Ureter (tissue), 1 donor: ENCODE measurements at regions not wholly inside any gene's neighbourhood (a gene's known extent, or its start where the extent isn't known, plus 50 kb on each side); places are given as distances from the start of the nearest gene placed in this dataset.

Source experiments
- DNase-seq: peaks from one replicate; pipeline ENCODE4 v3.0.0-alpha.2; 2020; ENCODE audit warnings: low spot score
- donor health status: DM: yes; HTN: yes; CAD: no.

DNA sequence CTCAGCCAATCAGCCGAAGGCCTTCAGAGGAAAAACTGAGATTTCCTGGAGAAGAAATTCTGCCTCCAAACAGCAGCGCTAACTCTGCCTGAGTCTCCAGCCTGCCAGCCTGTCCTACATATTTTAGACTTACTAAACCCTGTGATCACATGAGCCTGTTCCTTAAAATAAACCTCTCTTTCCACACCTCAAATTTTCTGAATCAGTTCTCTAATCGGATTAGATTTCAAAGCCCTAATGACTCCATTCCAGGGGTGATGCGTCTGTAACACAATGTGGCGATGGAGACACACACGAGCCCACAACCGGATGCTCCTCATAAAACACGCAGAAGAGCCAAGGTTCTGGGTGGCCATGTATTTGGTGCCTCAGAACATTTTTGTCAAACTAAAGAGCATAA is 1371.2 kb downstream of the BRD1 start:
- no peak for DNase-seq

DNA sequence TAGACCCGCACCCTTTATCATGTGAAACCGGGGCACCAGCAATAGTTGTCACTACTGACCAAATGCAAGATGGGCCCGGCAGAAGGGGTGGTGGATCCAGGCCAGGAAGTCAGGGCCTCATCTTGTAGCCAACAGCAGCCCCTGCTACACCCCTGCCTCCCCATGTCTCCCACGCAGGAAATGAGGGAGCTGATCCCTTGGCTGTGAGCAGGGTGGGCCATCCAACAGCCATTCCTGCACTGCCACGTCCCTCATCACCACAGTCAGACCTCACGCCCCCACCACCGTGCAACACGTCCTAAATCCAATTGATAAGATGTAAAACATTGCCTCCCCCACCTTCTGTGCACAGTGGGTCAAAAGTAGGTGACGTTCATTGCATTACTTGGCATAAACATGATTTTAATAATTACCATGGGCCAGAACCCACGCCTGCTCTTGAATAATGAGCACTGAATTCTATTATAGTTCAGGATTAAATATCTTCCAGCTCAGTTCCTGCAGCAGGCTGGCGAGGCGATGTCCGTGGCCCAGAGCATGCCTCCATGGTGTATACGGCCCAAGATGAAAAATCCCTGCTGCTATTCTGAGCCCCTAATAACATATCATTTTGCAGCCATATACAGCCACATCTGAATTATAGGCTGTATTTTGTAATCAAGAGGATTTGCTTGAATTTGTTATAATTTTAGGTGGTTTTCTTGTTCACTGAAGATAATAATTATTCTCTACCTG is 1373.8 kb downstream of the BRD1 start:
- DNase-seq: no peak

DNA sequence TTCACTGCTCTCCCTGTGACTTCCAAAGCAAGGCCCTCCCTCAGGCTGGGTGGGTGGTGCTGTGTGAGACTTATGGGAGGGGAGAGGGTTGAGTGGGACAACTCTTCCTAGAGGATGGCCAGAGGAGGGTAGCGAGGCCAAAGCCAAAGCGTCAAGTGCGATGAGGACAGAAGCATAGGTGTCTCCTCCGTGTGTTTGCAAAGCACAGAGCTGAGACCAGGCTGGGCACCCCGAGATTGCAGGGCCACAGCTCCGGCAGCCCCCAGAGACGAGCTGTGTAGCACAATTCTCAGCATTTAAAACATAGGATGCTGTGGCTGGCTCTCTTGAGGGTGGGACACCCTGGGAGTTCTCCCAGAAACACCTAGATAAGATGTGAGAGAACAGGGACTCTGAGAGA is 1374.5 kb downstream of the BRD1 start:
- no peak for DNase-seq

DNA sequence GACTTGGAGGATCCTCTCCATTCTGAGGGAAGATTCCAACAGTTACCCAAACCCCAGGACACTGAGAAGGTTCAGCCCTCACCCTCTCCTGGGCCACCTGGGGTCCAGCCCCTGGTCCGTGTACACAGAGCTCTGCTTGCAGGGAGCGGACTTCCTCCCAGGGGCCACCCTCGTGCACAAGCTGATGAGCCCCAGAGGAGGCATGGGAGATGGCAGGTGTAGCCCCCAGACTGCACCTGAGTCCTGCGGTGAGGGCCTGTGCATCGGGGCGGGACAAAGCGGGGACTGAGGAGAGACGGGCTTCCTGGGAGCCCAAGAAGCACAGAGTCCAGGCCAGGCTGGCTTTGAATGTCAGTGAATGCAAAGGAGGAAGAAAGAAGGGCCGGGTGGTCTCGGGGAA is 1374.9 kb downstream of the BRD1 start:
- no peak for DNase-seq

DNA sequence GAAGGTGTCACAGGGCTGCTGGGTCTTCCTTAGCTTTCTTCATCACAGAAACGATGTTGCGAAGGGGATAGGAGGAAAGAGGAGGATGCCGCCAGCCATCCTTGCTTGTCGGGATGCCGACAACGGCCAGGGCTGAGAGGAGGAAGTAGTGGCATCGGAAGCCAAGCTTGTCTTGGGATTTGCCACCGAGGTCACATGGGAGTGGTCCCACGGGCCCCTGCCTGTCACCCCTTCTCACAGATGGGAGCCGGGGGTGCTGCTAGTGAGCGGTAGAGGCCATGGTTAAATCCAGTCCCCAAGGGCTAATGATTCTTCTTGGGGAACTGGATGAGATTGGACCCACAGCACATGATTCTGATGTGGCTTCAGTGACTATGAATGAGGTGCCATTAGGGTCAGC is 1375.8 kb downstream of the BRD1 start:
- no peak for DNase-seq

DNA sequence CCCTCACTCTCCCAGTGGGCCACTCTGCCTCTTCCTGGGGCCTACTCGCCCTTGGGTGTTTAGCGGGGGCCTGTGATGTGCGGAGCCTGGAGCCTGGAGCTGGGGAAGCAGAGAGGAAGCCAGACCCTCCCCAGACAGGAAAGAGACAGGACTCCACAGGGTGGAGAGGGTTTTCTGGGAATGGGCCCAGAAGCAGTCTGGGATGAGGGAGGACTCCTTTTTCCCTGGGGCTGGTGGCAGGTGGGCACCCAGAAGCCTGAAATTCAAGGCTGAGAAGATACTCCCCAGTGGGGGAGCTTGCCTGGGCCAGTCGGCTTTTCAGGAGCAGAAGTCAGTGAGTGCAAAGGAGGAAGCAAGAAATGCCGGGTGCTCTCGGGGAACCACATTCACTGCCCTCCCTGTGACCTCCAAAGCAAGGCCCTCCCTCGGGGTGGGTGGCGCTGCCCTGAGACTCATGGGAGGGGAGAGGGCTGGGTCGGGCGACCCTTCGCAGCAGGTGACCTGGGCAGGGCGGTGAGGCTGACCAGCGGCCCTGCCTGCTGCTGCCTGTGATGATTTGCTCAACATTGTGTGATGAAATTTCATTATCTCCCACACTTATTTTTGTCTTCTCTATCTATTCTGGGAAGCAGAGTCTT is 1377.4 kb downstream of the BRD1 start:
- no peak for DNase-seq

DNA sequence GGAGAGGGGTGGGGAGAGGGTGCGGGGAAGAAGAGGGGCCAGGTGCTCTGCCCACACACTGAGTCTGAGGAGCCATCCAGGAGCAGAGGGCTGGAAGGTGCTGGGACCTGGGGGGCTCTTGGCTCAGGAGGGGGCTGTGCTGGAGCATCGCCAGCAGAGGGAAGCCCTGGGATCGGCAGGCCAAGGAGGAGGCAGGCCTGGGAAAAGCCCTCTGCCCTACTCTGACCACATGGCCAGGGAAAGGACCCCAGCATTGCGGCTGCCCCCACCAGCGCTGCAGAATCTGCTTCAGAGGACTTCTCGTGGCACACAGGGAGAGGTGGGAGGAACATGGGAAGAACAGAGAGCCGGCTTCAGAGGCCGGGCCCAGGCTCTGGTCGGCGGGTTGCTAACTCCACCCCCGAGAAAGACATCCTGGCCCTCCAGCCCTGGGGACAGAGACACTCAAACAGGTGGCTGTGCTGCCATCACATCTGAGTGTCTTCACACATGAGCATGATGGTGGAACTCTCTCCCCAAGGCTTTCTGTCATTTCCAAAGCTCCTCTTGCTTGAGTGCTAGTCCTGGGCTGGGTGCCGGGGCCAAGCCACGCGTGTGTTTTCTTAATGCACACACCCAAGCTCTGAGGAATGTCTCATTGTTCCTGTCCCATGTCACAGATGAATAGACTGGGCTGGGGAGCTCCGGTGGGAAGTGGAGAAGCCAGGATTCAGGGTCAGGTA is 1378.0 kb downstream of the BRD1 start:
- no peak for DNase-seq

DNA sequence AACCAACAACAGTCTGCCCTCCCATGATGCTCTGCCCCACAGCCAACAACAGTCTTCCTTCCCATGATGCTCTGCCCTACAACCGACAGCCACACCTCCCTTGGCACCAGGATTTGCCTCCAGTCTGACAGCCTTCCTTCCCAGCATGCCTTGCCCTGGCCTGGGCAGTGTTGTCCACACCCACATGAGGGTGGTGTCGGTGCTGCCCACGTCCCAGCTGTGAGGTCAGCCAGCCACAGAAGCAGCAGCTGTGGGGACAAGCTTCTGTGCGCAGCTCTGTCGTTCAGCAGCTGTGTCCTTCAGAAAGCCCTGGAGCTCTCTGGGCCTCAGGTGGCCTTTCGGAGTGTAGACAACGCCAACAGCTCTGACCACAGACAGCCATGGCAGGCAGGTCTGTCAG is 1378.9 kb downstream of the BRD1 start:
- DNase-seq: no peak

DNA sequence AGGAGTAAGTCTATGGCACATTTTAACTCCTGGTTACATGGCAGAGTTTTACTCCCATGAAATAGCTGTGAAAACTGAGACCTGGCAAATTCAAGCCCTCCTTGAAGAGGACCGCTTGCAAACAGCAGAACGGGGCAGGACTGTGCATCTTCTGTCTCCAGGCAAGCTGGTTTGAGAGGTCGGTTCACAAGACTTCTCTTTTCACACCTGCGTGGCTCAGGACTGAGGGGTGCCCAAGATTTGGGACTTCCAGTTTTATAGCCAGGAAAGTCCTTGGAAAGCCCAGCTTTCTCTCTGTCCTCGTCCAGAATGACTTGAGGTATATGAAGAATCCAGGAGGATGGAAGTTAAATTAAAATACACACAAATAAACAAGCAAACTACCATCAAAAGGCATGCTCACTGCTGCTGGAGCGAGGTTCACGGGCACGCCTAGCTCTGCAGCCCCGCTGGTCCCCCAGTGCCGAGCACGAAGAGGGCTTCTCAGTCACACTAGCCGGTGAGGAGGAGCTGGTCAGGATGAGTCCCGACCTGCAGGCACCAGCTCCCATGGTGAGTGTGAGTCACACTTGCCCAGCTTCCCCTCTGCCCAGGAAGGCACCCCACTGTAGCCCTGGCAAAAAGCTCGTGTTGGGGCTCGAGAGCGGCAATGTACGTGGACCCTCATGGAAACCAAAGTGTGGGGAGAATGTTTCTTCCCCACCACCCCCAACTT is 1382.4 kb downstream of the BRD1 start:
- DNase-seq: no peak

DNA sequence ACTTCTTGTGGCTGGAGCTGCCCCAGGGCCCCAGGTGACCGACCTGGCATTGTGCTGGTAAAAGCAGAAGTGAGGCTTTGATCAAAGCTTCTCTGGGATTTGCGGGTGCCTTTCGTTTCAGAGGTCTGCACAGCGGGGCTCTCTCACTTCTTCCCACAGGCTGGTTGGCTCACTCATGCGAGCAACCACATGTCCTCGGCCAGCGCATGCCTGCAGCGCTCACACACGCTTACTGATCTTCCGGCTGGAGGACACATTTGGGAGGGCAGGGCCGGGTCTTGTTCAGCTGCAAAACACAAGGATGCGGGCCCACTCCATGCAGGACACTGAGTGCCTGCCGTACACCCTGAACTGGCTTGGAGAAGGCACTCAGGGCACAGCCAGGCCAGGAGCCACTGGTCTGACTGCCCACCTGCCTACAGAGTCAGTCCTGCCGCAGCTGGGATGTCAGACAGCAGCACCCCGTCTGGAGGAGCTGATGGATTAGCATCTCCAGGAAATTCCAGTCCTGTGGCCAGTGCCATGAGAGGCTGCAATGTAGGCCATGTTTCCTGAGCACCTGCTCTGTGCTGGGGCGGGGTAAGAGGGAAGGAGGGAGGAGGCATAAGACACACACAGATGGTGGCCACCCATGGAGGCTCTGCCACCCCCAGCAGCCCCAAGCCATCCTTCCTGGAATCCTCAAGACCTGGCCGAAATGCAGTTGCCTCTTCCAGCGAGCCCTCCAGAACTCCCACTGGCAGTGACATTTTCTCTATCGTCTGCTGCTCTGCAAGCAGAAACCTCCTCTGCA is 1383.2 kb downstream of the BRD1 start:
- DNase-seq: no peak

DNA sequence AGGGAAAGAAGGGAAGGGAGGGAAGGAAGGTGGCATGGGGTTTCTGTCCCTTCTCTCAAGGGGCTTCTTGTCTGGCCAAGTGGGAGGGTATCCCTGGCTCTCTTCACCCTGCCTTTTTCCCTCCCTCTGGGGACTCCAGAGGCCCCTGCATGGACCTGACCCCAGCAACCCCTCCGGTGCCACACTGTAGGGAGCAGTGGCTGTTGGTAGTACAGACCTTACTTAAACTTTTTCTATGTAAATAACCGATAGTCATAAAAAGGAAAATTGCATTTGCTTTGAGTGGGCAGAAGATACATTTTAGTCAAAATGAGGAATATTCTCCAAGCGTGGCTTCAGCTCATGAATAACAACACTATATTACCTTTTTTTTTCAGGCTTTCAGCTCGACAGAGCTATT is 1384.0 kb downstream of the BRD1 start:
- no peak for DNase-seq

DNA sequence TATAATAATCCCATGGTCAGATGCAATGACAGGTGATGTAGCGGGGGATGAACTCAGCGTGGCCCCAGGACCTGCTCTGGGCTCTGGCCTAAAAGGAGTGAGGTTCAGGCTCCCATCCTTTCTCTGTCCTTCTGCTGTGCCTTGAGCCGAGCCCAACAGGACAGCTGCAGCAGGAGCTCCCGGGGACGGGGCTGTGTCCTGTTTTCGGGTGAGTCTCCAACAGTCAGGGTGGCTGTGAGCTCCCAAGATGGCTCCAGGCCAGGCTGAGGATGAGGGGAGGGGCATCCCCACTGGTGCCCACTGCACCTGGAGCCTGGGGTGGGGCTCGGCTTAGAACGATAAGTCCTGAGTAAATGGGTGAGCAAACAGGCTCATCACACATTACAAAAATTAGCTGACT is 1385.0 kb downstream of the BRD1 start:
- no peak for DNase-seq

DNA sequence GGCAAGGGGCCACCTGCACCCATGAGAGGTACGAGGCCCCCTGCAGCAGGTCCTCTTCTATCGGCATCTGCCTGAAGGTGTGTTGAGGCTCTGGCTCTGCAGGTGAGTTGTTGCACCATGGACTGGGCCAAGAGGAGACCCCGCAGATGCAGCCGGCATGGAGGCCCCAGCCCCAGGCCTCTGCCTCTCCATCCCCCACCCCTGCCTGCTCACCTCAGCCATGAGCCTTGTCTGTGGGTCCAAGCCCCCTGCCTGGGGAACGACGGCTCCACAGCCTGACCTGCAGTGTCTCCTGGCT is 1386.2 kb downstream of the BRD1 start:
- no peak for DNase-seq

DNA sequence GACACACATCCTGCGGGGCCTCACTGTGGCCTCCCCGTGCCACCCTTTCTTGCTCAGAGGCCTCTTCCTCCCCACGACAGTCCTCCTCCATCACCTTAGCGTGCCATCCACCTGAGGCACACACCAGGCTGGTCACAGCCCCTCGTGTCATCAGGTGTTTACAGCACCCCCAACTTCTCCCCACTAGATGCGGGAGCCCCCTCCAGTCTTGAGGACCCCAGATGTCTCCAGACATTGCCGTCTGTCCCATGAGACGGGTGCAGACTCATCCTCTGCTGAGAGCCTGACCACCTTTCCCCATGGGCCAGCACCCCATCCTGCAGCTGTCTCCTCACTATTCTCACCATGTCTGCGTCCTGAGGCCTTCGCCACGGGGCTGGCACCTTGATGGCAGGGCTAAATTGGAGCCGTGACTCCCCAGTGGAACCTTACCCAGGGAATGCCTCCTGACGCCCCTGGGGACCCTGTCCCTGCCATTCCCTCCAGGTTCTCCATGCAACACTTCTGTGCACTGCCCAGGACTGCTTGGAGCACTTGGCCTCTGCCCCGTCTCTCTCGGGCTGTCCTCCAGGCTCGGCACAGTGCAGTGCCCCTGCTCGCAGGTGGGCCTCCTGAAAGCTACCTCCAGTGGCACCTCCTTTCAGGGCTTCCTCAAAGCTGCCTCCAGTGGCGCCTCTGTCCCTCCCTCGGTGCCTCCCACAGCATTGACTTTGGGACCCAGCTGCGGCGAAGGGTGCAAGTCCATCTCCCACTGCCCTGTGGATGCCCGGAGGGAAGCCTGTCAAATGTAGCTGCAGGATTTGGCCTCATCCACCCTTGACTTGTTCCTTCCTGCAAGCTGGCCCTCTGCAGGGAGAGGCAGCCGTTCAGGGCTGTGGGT is 1386.8 kb downstream of the BRD1 start:
- no peak for DNase-seq

DNA sequence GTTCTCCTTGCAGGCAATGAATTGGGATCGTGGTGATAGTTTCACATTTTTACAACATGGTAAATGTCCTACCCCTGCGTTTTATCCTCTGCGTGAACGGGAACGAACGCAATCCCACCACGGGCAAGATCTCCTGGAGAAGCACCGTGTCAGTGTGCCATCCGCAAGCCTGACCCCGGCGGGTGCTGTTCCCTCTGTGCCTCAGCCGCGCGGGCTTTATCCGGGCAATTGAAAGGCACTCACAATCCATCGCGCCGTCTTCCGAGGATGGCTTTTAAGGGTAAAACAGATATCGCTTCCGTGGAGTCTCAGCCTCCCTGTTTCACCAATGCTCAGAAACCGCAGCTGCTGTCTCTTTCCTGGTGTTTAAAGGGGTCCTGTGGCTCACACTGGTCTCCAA is 1387.5 kb downstream of the BRD1 start:
- DNase-seq: no peak

DNA sequence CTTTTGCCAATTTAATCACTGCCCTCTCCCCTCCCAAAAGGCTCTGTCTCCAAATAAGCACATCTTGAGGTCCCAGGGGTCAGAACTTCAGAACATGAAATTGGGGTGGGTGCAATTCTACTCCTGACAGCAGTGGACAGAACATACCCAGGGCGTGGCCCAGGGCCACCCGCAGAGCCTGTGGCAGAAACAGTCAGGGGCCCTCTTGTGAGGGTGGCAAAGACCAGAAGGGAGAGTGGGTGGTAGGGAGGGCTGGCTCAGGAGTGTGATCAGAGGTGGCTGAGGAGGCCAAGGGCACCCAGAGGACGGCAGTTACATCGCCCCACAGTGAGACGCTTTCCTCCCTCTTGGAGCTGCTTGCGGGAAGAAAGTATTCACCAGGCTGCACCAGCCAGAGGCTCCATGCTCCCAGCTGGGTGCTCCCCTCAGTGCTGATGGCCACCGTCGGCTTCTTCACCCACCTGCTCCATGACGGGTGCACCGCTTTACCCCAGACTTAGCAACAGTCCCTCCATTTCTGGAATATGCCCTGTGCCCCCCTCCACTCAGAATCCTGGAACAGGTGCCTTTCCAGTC is 1388.0 kb downstream of the BRD1 start:
- no peak for DNase-seq

DNA sequence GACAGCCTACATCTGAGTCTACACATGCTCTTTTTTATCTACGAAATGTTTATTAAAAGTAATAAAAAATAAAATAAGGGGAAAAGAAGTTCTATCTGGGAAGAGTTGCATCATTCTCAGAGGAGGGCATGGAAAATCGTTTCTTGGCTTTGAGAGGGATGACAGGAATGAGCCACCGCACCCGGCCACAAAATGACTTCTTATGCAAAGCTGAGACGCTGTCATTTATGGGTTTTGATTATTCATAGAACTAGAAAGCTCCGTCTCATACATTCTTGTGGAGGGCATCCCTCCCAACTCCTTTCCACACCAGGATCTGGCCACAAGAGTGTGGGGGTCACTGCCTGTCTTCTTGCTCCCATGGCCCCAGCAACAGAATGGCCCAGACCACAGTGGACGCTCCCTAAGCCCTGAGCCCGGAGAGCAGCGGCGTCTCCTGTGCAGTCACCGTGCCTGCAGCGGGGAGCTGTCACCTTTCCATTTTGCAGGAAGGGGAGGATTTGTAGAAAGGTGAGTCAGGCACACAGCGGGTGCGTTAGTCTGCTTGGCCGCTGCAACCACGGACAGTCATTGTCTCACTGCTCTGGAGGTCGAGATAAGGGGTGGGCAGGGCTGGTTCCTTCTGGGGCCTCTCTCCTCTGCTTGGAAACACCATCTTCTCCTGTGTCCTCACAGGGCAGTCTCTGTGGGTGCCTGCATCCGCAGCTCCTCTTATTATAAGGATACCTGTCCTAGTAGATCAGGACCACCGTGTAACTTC is 1388.7 kb downstream of the BRD1 start:
- DNase-seq: no peak

DNA sequence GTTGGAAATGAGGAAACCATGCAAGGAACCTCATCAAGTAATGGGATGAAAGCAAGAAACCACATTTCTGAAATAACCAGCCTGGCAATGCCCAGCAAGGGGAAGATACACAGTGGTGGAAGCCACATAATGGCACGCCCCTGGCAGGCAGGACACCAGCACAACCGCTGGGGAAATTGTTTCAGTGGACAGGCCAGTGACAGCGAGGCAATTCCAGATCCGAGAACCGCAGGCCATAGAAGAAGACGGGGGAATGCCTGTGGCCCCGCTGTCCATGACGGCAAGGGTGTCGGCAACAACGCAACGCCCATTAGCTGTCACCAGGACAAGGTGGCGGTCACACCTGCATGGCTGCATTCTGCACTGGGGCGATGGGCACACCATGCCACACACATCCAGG is 1389.6 kb downstream of the BRD1 start:
- no peak for DNase-seq

DNA sequence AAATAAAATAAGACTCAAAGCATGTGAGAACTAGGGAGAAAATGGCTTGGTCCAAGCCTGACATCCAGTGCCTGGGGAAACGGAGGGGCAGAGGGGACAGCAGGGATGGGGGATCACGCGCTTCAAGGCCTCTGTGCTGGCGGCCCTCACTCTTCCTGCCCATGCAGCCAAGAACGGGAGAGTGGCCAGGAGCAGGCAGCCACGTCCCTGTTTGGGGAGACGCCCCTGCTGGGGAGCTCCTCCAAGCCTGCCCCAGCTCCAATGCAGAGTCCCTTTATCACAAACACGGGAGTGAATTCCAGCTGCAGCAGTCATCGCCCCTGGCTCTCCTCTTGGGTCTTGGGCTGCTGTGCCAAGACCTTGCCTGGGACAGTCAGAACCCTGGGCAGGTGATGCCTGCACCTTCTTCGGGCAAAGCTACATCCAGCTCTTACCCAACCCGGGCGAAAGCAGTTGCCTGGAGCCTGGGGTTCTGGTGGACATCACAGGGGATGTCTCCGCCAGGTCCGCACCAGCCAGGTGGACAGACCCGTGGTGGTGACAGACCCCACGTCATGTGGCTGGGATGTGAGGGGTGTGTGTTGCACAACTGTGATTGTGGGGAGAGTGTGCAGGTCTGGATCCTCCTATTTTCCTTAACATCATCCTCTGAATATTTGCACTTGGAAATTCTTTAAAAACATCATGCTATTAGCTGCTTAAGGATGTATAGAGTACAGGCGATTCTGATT is 1391.3 kb downstream of the BRD1 start:
- DNase-seq: no peak
